ENCODE measurements at regions not wholly inside any gene's neighbourhood (a gene's known extent, or its start where the extent isn't known, plus 50 kb on each side); places are given as distances from the start of the nearest gene placed in this dataset.

GRCh38 chr5:18992264-18992663 is 995.7 kb downstream of the CDH18 start:
- no peak for TF ChIP-seq CTCF (IDR thresholded peaks at IDR 0.05)
- ATAC-seq, result peak in 1 of 4 donors; percentile 29
- WGBS, 2 donors, result 14 to 31% methylated on average over 1 of the region's 1 CpG

GRCh38 chr5:18999478-18999877 is 988.5 kb downstream of the CDH18 start:
- no peak for FAIRE-seq
- TF ChIP-seq CTCF (IDR thresholded peaks at IDR 0.05), result no peak

More at GRCh38 chr5:18992264-18992663, 995.7 kb downstream of the CDH18 start:
- Histone ChIP-seq H3K4me1 (no peaks in the 10 kb centered on the region), H3K27ac (no peak overlapping the region), H3K4me3 (no peak overlapping the region), H3K27me3 (no peaks in the 10 kb centered on the region), H3K36me3 (no peaks in the 10 kb centered on the region), H3K9me3 (no peaks in the 10 kb centered on the region)
- intact Hi-C loops (cut with DNase I), result no loop called here
- no peak for FAIRE-seq
- DNase-seq, result no peak

GRCh38 chr5:19001054-19001453 is 986.9 kb downstream of the CDH18 start:
- no peak overlapping the region for H3K27ac ChIP-seq
- 33 to 61% methylated on average over 1 of the region's 1 CpG for WGBS, 2 donors
- intact Hi-C loops (cut with DNase I), result no loop called here
- DNase-seq (no peak), FAIRE-seq (no peak), ATAC-seq (no peak)
- TF ChIP-seq CTCF (IDR thresholded peaks at IDR 0.05), result no peak
- no peaks in the 10 kb centered on the region for H3K27me3 ChIP-seq
- H3K36me3 ChIP-seq, result no peaks in the 10 kb centered on the region
- H3K9me3 ChIP-seq, result no peaks in the 10 kb centered on the region
- H3K4me3 ChIP-seq, result no peak overlapping the region
- no peaks in the 10 kb centered on the region for H3K4me1 ChIP-seq

More at GRCh38 chr5:18999478-18999877, 988.5 kb downstream of the CDH18 start:
- ATAC-seq (no peak), DNase-seq (no peak)
- Histone ChIP-seq H3K4me3 (no peak overlapping the region), H3K36me3 (no peaks in the 10 kb centered on the region), H3K4me1 (no peaks in the 10 kb centered on the region), H3K27me3 (no peaks in the 10 kb centered on the region), H3K9me3 (no peaks in the 10 kb centered on the region), H3K27ac (no peak overlapping the region)
- intact Hi-C loops (cut with DNase I), result loop anchor here in 1 of 3 donors (5.0 kb wide), 1 partner anchor 308 kb away; no protein-coding TSS in a partner anchor

GRCh38 chr5:19001539-19001938 is 986.5 kb downstream of the CDH18 start:
- no peak for TF ChIP-seq CTCF (IDR thresholded peaks at IDR 0.05)
- Histone ChIP-seq H3K27me3 (no peaks in the 10 kb centered on the region), H3K4me1 (no peaks in the 10 kb centered on the region), H3K36me3 (no peaks in the 10 kb centered on the region), H3K9me3 (no peaks in the 10 kb centered on the region), H3K27ac (no peak overlapping the region), H3K4me3 (no peak overlapping the region)
- no peak for ATAC-seq
- no peak for FAIRE-seq
- intact Hi-C loops (cut with DNase I), result no loop called here
- DNase-seq, result no peak
- WGBS, 2 donors, result 42 to 83% methylated on average over 2 of the region's 2 CpGs

- TF ChIP-seq CTCF (IDR thresholded peaks at IDR 0.05), result no peak
- Histone ChIP-seq H3K27ac (no peak overlapping the region), H3K9me3 (no peaks in the 10 kb centered on the region), H3K4me3 (no peak overlapping the region), H3K27me3 (no peaks in the 10 kb centered on the region), H3K4me1 (no peaks in the 10 kb centered on the region), H3K36me3 (no peaks in the 10 kb centered on the region)
- DNase-seq (no peak), ATAC-seq (no peak), FAIRE-seq (no peak)
- intact Hi-C loops (cut with DNase I), result no loop called here
- WGBS, 2 donors, result 29 to 42% methylated on average over 1 of the region's 1 CpG
Measured at GRCh38 chr5:19002111-19002510, 985.9 kb downstream of the CDH18 start.
